Fibroblast of lung (primary cell): ENCODE measurements at regions not wholly inside any gene's neighbourhood (a gene's known extent, or its start where the extent isn't known, plus 50 kb on each side); places are given as distances from the start of the nearest gene placed in this dataset.

Source experiments
- DNase-seq, 2 donors: peaks; one replicate each; pipeline versions ENCODE4 v3.0.0 to v3.0.0-alpha.2; 2010; ENCODE audit warnings: low read depth in 2 of 2
- H2AFZ ChIP-seq: 2 replicates; pipeline ENCODE4 v1.5.1; 2012; ENCODE audit warnings: low read length, control low read depth, inconsistent platforms
- H3K27ac ChIP-seq: 2 replicates; pipeline ENCODE4 v1.5.1; 2011; ENCODE audit warnings: low read length, control low read depth; ENCODE audit not compliant: insufficient read depth
- H3K27me3 ChIP-seq: 2 replicates; pipeline ENCODE4 v1.5.1; 2011; ENCODE audit warnings: mild to moderate bottlenecking, low read length; ENCODE audit not compliant: control insufficient read depth, insufficient read depth
- H3K36me3 ChIP-seq: 2 replicates; pipeline ENCODE4 v1.5.1; 2011; ENCODE audit warnings: low read length; ENCODE audit not compliant: control insufficient read depth, insufficient read depth
- H3K4me1 ChIP-seq: 2 replicates; pipeline ENCODE4 v1.5.1; 2011; ENCODE audit warnings: low read length; ENCODE audit not compliant: control insufficient read depth, insufficient read depth; ENCODE audit errors: extremely low read depth
- H3K4me2 ChIP-seq: 2 replicates; pipeline ENCODE4 v1.5.1; 2011; ENCODE audit warnings: low read length, control low read depth; ENCODE audit not compliant: insufficient read depth; ENCODE audit errors: extremely low read depth
- H3K4me3 ChIP-seq, 4 experiments: fragments of 200-600 bp in 1 of 4; sonication (generic) in 1 of 4; replicated peaks in 1 of 4; 2 replicates each; pipeline ENCODE4 v1.5.1; 2011 to 2016; ENCODE audit warnings: low read length in 4 of 4, low read depth in 3 of 4, mild to moderate bottlenecking in 3 of 4, control low read depth in 2 of 4, inconsistent platforms in 1 of 4, mixed read lengths in 1 of 4; ENCODE audit not compliant: insufficient read depth in 1 of 4; ENCODE audit errors: control extremely low read depth in 1 of 4
- H3K79me2 ChIP-seq: 2 replicates; pipeline ENCODE4 v1.5.1; 2012; ENCODE audit warnings: mild to moderate bottlenecking, low read length, inconsistent platforms; ENCODE audit not compliant: control insufficient read depth, insufficient read depth
- H3K9ac ChIP-seq: 2 replicates; pipeline ENCODE4 v1.5.1; 2011; ENCODE audit warnings: mild to moderate bottlenecking, low read length, control low read depth; ENCODE audit not compliant: insufficient read depth
- H3K9me3 ChIP-seq: 2 replicates; pipeline ENCODE4 v1.5.1; 2012; ENCODE audit warnings: low read depth, low read length; ENCODE audit not compliant: control insufficient read depth, insufficient read depth
- H4K20me1 ChIP-seq: 2 replicates; pipeline ENCODE4 v1.5.1; 2011; ENCODE audit warnings: low read length; ENCODE audit not compliant: control insufficient read depth, insufficient read depth; ENCODE audit errors: extremely low read depth
- CTCF ChIP-seq, 2 donors: IDR thresholded peaks in 1 of 2; conservative IDR thresholded peaks in 1 of 2; 1 replicate in 1 of 2; 2 replicates in 1 of 2; pipeline ENCODE4 v1.5.1; 2011 to 2012; ENCODE audit warnings: low read length in 2 of 2, control low read depth in 1 of 2, inconsistent platforms in 1 of 2, low read depth in 1 of 2, mild to moderate bottlenecking in 1 of 2
- EZH2 ChIP-seq: IDR thresholded peaks from 2 replicates; pipeline ENCODE4 v1.5.1; 2012; ENCODE audit warnings: low read length, control low read depth, mild to moderate bottlenecking; ENCODE audit errors: missing control alignments

- H2AFZ ChIP-seq = no peak overlapping the region
- H3K9ac ChIP-seq = no peak overlapping the region
- no peaks in the 10 kb centered on the region for H3K4me1 ChIP-seq
- H3K27me3 ChIP-seq = peaks cover 3% of the 10 kb centered on the region
- no peak for DNase-seq
- no peak for TF ChIP-seq CTCF (conservative IDR thresholded peaks at IDR 0.05 in 1 of 2, IDR thresholded peaks at IDR 0.05 in 1 of 2; ENCODE audit: low read depth in 1 of 2, low read length in 2 of 2)
- no peak for TF ChIP-seq EZH2
- H3K4me2 ChIP-seq = no peak overlapping the region
- H4K20me1 ChIP-seq = no peaks in the 10 kb centered on the region
- H3K27ac ChIP-seq = no peak overlapping the region
- no peaks in the 10 kb centered on the region for H3K79me2 ChIP-seq
- no peaks in the 10 kb centered on the region for H3K9me3 ChIP-seq
- no peak overlapping the region for H3K4me3 ChIP-seq
- H3K36me3 ChIP-seq = no peaks in the 10 kb centered on the region
These were observed 66.3 kb upstream of the DIPK2B start for GRCh38 chrX:45267007-45267406.

GRCh38 chrX:45266456-45266855 lies 65.8 kb upstream of the DIPK2B start:
- Histone ChIP-seq H3K4me1 (no peaks in the 10 kb centered on the region), H2AFZ (no peak overlapping the region)
- DNase-seq = peak in 1 of 2 donors; percentile 8

DNA sequence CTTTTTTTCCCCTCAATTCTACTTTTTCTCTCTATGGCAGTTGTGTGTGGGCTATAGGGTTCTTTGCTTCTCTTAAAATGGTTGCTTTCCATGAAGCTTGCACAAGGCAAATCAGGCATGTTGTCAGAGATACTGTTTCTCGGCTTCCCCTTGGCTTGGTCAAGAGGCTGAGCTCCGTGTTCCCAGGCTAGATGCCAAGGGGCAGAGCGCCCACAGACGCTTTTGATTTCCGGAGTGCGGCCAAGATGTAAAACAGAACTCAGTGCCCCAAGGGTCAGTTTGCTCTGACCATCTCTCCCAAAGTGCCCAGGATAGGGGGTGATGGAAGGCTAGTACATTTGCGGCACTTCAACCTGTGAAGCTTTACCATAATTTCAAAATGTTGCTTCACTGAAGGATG lies 64.2 kb upstream of the DIPK2B start:
- no peaks in the 10 kb centered on the region for H3K4me1 ChIP-seq
- no peaks in the 10 kb centered on the region for H4K20me1 ChIP-seq
- H3K27ac ChIP-seq = no peak overlapping the region
- no peaks in the 10 kb centered on the region for H3K79me2 ChIP-seq
- no peak overlapping the region for H3K4me2 ChIP-seq
- TF ChIP-seq EZH2 (no peak), CTCF (conservative IDR thresholded peaks at IDR 0.05 in 1 of 2, IDR thresholded peaks at IDR 0.05 in 1 of 2; ENCODE audit: low read depth in 1 of 2, low read length in 2 of 2) (no peak)
- no peak overlapping the region for H2AFZ ChIP-seq
- H3K36me3 ChIP-seq = no peaks in the 10 kb centered on the region
- H3K9ac ChIP-seq = no peak overlapping the region
- H3K27me3 ChIP-seq = peaks cover 3% of the 10 kb centered on the region
- no peak overlapping the region for H3K4me3 ChIP-seq
- H3K9me3 ChIP-seq = no peaks in the 10 kb centered on the region
- DNase-seq = no peak

More at GRCh38 chrX:45266456-45266855, 65.8 kb upstream of the DIPK2B start:
- H3K79me2 ChIP-seq = no peaks in the 10 kb centered on the region
- TF ChIP-seq CTCF (conservative IDR thresholded peaks at IDR 0.05 in 1 of 2, IDR thresholded peaks at IDR 0.05 in 1 of 2; ENCODE audit: low read depth in 1 of 2, low read length in 2 of 2) (no peak), EZH2 (no peak)
- H3K4me2 ChIP-seq = no peak overlapping the region
- no peaks in the 10 kb centered on the region for H4K20me1 ChIP-seq
- H3K9me3 ChIP-seq = no peaks in the 10 kb centered on the region
- no peak overlapping the region for H3K4me3 ChIP-seq
- no peaks in the 10 kb centered on the region for H3K36me3 ChIP-seq
- no peak overlapping the region for H3K27ac ChIP-seq
- peaks cover 3% of the 10 kb centered on the region for H3K27me3 ChIP-seq
- H3K9ac ChIP-seq = no peak overlapping the region
